ENCODE measurements at regions not wholly inside any gene's neighbourhood (a gene's known extent, or its start where the extent isn't known, plus 50 kb on each side); places are given as distances from the start of the nearest gene placed in this dataset.

GRCh38 chr21:17901458-17902079 is 82.4 kb upstream of the C21orf91 start:
- Histone ChIP-seq H3K27ac (ENCODE audit: low read length) (0 out of 2 replicates have a peak overlapping the region, but pooled peaks have one; percentile 23), H3K9me3 (ENCODE audit: control insufficient read depth, insufficient read depth, low read depth, low read length) (no peaks in the 10 kb centered on the region), H3K36me3 (ENCODE audit: control insufficient read depth, insufficient read depth, low read length) (no peaks in the 10 kb centered on the region), H3K4me1 (ENCODE audit: control insufficient read depth, insufficient read depth, low read length) (peaks cover 9% of the 10 kb centered on the region), H3K4me3 (ENCODE audit: low read depth in 2 of 2, low read length in 2 of 2) (peak overlapping the region; percentile 30 to 47), H3K27me3 (ENCODE audit: control insufficient read depth, insufficient read depth, low read length) (no peaks in the 10 kb centered on the region)
- BruUV-seq (replicated peaks) = no TSS peak
- intact Hi-C loops (cut with micrococcal nuclease; ENCODE audit: unreplicated experiment) (no loop called here), in situ Hi-C loops (cut with HindIII; ENCODE audit: low pct_unique_long_range_greater_than_20kb, low sequenced_read_pairs) (no loop called here)
- ChIA-PET POLR2A (no interaction called here), CTCF (no interaction called here)
- DNase-seq (ENCODE audit: low read depth, low spot score) = no peak
- ATAC-seq = peak; percentile 45; the same call in 1 of the 2 replicates
- TF ChIP-seq SIN3A (IDR thresholded peaks at IDR 0.05; ENCODE audit: borderline replicate concordance, insufficient read depth, low read depth, low read length) (no peak), CTCF (IDR thresholded peaks at IDR 0.05) (no peak), TCF7L2 (IDR thresholded peaks at IDR 0.05; ENCODE audit: low read depth, low read length) (no peak), POLR2AphosphoS5 (IDR thresholded peaks at IDR 0.05; ENCODE audit: low read depth, low read length) (no peak), REST (IDR thresholded peaks at IDR 0.05; ENCODE audit: insufficient read depth in 1 of 2, low read depth in 2 of 2, low read length in 1 of 2) (no peak)

- no peaks in the 10 kb centered on the region for H3K9me3 ChIP-seq (ENCODE audit: control insufficient read depth, insufficient read depth, low read depth, low read length)
- in situ Hi-C loops (cut with HindIII; ENCODE audit: low pct_unique_long_range_greater_than_20kb, low sequenced_read_pairs) (no loop called here), intact Hi-C loops (cut with micrococcal nuclease; ENCODE audit: unreplicated experiment) (no loop called here)
- CTCF ChIA-PET = no interaction called here
- DNase-seq (ENCODE audit: low read depth, low spot score) = no peak
- TF ChIP-seq CTCF (IDR thresholded peaks at IDR 0.05) (no peak), REST (IDR thresholded peaks at IDR 0.05; ENCODE audit: insufficient read depth in 1 of 2, low read depth in 2 of 2, low read length in 1 of 2) (no peak), POLR2AphosphoS5 (IDR thresholded peaks at IDR 0.05; ENCODE audit: low read depth, low read length) (no peak), TCF7L2 (IDR thresholded peaks at IDR 0.05; ENCODE audit: low read depth, low read length) (no peak), SIN3A (IDR thresholded peaks at IDR 0.05; ENCODE audit: borderline replicate concordance, insufficient read depth, low read depth, low read length) (no peak)
- H3K27me3 ChIP-seq (ENCODE audit: control insufficient read depth, insufficient read depth, low read length) = no peaks in the 10 kb centered on the region
- H3K27ac ChIP-seq (ENCODE audit: low read length) = no peak overlapping the region
- POLR2A ChIA-PET = no interaction called here
- H3K4me1 ChIP-seq (ENCODE audit: control insufficient read depth, insufficient read depth, low read length) = peaks cover 9% of the 10 kb centered on the region
- H3K4me3 ChIP-seq (ENCODE audit: low read depth in 2 of 2, low read length in 2 of 2) = no peak overlapping the region; a peak in 1 of 4 replicates
- no TSS peak for BruUV-seq (replicated peaks)
- no peaks in the 10 kb centered on the region for H3K36me3 ChIP-seq (ENCODE audit: control insufficient read depth, insufficient read depth, low read length)
- ATAC-seq = no peak
Observed at GRCh38 chr21:17900990-17901385, 81.8 kb upstream of the C21orf91 start.
